ENCODE measurements at regions not wholly inside any gene's neighbourhood (a gene's known extent, or its start where the extent isn't known, plus 50 kb on each side); places are given as distances from the start of the nearest gene placed in this dataset.

GRCh38 chr10:14412624-14413023, 81.9 kb upstream of the FRMD4A start:
- Mint-ChIP-seq H3K36me3 (ENCODE audit: low read depth) (no peaks in the 10 kb centered on the region), H3K27ac (ENCODE audit: unreplicated experiment) (peak overlapping the region; percentile 63)

GRCh38 chr10:14409856-14410458, 79.2 kb upstream of the FRMD4A start:
- peaks cover 3% of the 10 kb centered on the region for H3K9me3 Mint-ChIP-seq (ENCODE audit: low read depth)
- peaks cover 74% of the 10 kb centered on the region for H3K4me1 Mint-ChIP-seq (ENCODE audit: low read depth)
- peak overlapping the region; percentile 3 for H3K27ac Mint-ChIP-seq (ENCODE audit: unreplicated experiment)
- DNase-seq (ENCODE audit: low spot score) = no peak
- TF ChIP-seq CTCF (IDR thresholded peaks at IDR 0.05) = no peak
- no peak overlapping the region for H3K4me3 Mint-ChIP-seq (ENCODE audit: unreplicated experiment)
- H3K27me3 Mint-ChIP-seq (ENCODE audit: low read depth) = no peaks in the 10 kb centered on the region
- H3K36me3 Mint-ChIP-seq (ENCODE audit: low read depth) = no peaks in the 10 kb centered on the region

More at GRCh38 chr10:14412624-14413023, 81.9 kb upstream of the FRMD4A start:
- Mint-ChIP-seq H3K27me3 (ENCODE audit: low read depth) (no peaks in the 10 kb centered on the region), H3K4me3 (ENCODE audit: unreplicated experiment) (no peak overlapping the region), H3K9me3 (ENCODE audit: low read depth) (peaks cover 3% of the 10 kb centered on the region), H3K4me1 (ENCODE audit: low read depth) (peaks cover 72% of the 10 kb centered on the region)
- no peak for TF ChIP-seq CTCF (IDR thresholded peaks at IDR 0.05)
- no peak for DNase-seq (ENCODE audit: low spot score)

- H3K9me3 Mint-ChIP-seq (ENCODE audit: low read depth) = peaks cover 3% of the 10 kb centered on the region
- H3K27me3 Mint-ChIP-seq (ENCODE audit: low read depth) = no peaks in the 10 kb centered on the region
- no peaks in the 10 kb centered on the region for H3K36me3 Mint-ChIP-seq (ENCODE audit: low read depth)
- peaks cover 76% of the 10 kb centered on the region for H3K4me1 Mint-ChIP-seq (ENCODE audit: low read depth)
- no peak overlapping the region for H3K27ac Mint-ChIP-seq (ENCODE audit: unreplicated experiment)
- H3K4me3 Mint-ChIP-seq (ENCODE audit: unreplicated experiment) = no peak overlapping the region
- TF ChIP-seq CTCF (IDR thresholded peaks at IDR 0.05) = no peak
- no peak for DNase-seq (ENCODE audit: low spot score)
These were observed 78.5 kb upstream of the FRMD4A start for GRCh38 chr10:14409247-14409646.

- no peak for DNase-seq (ENCODE audit: low spot score)
- Mint-ChIP-seq H3K4me1 (ENCODE audit: low read depth) (peaks cover 79% of the 10 kb centered on the region), H3K9me3 (ENCODE audit: low read depth) (peaks cover 3% of the 10 kb centered on the region), H3K27ac (ENCODE audit: unreplicated experiment) (peak overlapping the region; percentile 66), H3K27me3 (ENCODE audit: low read depth) (no peaks in the 10 kb centered on the region), H3K4me3 (ENCODE audit: unreplicated experiment) (no peak overlapping the region), H3K36me3 (ENCODE audit: low read depth) (no peaks in the 10 kb centered on the region)
- TF ChIP-seq CTCF (IDR thresholded peaks at IDR 0.05) = no peak
These were observed 77.4 kb upstream of the FRMD4A start for GRCh38 chr10:14408139-14408538.

GRCh38 chr10:14407567-14407966, 76.8 kb upstream of the FRMD4A start:
- peaks cover 3% of the 10 kb centered on the region for H3K9me3 Mint-ChIP-seq (ENCODE audit: low read depth)
- peaks cover 78% of the 10 kb centered on the region for H3K4me1 Mint-ChIP-seq (ENCODE audit: low read depth)
- H3K36me3 Mint-ChIP-seq (ENCODE audit: low read depth) = no peaks in the 10 kb centered on the region
- H3K27me3 Mint-ChIP-seq (ENCODE audit: low read depth) = no peaks in the 10 kb centered on the region
- TF ChIP-seq CTCF (IDR thresholded peaks at IDR 0.05) = no peak
- no peak overlapping the region for H3K4me3 Mint-ChIP-seq (ENCODE audit: unreplicated experiment)
- no peak overlapping the region for H3K27ac Mint-ChIP-seq (ENCODE audit: unreplicated experiment)
- DNase-seq (ENCODE audit: low spot score) = no peak

All from chondrocyte (in vitro differentiated cells).